Medulla oblongata (tissue), 1 donor: ENCODE measurements at regions not wholly inside any gene's neighbourhood (a gene's known extent, or its start where the extent isn't known, plus 50 kb on each side); places are given as distances from the start of the nearest gene placed in this dataset.
A peak's percentile ranks its signal among the peaks of the same experiment; 100 is the strongest.
"Not testable (repeated sequence)": the region's sequence is repeated elsewhere in the genome, so short reads cannot be mapped to it uniquely, and the experiment has no call there.

ENCODE experiments used
- DNase-seq: peaks from one replicate; pipeline ENCODE4 v3.0.0-alpha.2; 2015; ENCODE audit errors: extremely low spot score

GRCh38 chr4:49117951-49118350 is 131.9 kb downstream of the CWH43 start:
- DNase-seq = peak; percentile 21

GRCh38 chr4:49118379-49119212 is 132.5 kb downstream of the CWH43 start:
- peak; percentile 48 for DNase-seq

- peak; percentile 15 for DNase-seq
These were observed 133.3 kb downstream of the CWH43 start for GRCh38 chr4:49119345-49119744.

DNA sequence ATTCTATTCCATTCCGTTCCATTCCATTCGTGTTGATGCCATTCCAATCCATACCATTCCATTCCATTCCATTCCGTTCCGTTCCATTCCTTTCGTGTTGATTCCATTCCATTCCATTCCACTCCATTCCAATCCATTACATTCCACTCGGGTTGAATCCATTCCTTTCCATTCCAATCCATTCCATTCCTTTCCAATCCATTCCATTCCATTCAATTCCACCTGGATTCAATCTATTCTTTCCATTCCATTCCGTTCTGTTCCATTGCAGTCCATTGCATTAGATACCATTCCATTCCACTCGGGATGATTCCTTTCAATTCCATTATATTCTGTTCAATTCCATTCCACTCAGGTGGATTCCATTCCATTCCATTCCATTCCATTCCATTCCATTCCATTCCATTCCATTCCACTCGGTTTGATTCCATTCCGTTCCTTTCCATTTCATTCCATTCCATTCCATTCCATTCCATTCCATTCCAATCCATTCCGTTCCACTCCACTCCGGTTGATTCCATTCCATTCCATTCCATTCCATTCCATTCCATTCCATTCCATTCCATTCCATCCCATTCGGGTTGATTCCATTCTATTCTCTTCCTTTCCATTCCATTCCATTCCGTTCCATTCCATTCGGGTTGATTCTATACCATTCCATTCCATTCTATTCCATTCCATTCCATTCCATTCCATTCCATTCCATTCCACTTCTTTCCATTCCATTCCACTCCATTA is 134.1 kb downstream of the CWH43 start:
- peak; percentile 70 for DNase-seq

- DNase-seq = peak; percentile 96
These were observed 134.7 kb downstream of the CWH43 start for GRCh38 chr4:49120804-49121203.

GRCh38 chr4:49126443-49126842 is 140.4 kb downstream of the CWH43 start:
- DNase-seq = not testable (repeated sequence)

- not testable (repeated sequence) for DNase-seq
These were observed 140.8 kb downstream of the CWH43 start for GRCh38 chr4:49126858-49127257.

GRCh38 chr4:49129385-49129784 is 143.3 kb downstream of the CWH43 start:
- not testable (repeated sequence) for DNase-seq

DNA sequence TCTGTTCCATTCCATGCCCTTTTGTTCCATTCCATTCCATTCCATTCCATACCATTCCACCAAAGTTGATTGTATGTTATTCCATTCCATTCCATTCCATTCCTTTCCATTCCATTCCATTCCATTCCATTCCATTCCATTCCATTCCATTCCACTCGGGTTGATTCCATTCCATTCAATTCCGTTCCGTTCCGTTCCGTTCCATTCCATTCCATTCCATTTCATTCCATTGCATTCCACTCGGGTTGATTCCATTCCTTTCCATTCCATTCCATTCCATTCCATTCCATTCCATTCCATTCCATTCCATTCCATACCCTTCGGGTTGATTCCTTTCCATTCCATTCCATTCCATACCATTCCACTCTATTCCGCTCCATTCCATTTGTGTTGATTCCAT is 143.8 kb downstream of the CWH43 start:
- DNase-seq = not testable (repeated sequence)

GRCh38 chr4:49130724-49131123 is 144.6 kb downstream of the CWH43 start:
- not testable (repeated sequence) for DNase-seq

DNA sequence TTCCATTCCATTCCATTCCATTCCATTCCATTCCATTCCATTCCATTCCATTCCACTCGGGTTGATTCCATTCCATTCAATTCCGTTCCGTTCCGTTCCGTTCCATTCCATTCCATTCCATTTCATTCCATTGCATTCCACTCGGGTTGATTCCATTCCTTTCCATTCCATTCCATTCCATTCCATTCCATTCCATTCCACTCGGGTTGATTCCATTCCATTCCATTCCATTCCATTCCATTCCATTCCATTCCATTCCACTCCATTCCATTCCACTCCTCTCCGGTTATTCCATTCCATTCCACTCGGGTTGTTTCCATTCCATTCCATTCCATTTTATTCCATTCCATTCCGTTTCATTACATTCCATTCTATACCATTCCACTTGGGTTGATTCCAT is 151.0 kb downstream of the CWH43 start:
- not testable (repeated sequence) for DNase-seq

DNA sequence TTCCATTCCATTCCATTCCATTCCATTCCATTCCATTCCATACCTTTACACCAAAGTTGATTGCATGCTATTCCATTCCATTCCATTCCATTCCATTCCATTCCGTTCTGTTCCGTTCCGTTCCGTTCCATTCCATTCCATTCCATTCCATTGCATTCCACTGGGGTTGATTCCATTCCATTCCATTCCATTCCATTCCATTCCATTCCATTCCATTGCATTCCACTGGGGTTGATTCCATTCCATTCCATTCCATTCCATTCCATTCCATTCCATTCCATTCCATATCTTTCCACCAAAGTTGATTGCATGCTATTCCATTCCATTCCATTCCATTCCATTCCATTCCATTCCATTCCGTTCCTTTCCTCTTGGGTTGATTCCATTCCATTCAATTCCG is 151.9 kb downstream of the CWH43 start:
- not testable (repeated sequence) for DNase-seq

DNA sequence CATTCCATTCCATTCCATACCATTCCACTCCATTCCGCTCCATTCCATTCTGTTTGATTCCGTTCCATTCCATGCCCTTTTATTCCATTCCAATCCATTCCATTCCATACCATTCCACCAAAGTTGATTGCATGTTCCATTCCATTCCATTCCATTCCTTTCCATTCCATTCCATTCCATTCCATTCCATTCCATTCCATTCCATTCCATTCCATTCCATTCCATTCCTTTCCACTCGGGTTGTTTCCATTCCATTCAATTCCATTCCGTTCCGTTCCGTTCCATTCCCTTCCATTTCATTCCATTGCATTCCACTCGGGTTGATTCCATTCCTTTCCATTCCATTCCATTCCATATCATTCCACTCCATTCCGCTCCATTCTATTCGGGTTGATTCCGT is 152.7 kb downstream of the CWH43 start:
- not testable (repeated sequence) for DNase-seq

DNA sequence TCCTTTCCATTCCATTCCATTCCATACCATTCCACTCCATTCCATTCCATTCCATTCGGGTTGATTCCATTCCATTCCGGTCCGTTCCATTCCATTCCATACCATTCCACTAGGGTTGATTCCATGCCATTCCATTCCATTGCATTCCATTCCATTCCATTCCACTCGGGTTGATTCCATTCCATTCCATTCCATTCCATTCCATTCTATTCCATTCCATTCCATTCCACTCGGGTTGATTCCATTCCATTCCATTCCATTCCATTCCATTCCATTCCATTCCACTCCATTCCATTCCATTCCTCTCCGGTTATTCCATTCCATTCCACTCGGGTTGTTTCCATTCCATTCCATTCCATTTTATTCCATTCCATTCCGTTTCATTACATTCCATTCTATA is 153.4 kb downstream of the CWH43 start:
- DNase-seq = not testable (repeated sequence)

GRCh38 chr4:49140351-49140750 is 154.3 kb downstream of the CWH43 start:
- not testable (repeated sequence) for DNase-seq

DNA sequence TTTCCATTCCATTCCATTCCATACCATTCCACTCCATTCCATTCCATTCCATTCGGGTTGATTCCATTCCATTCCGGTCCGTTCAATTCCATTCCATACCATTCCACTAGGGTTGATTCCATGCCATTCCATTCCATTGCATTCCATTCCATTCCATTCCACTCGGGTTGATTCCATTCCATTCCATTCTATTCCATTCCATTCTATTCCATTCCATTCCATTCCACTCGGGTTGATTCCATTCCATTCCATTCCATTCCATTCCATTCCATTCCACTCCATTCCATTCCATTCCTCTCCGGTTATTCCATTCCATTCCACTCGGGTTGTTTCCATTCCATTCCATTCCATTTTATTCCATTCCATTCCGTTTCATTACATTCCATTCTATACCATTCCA is 155.9 kb downstream of the CWH43 start:
- not testable (repeated sequence) for DNase-seq

DNA sequence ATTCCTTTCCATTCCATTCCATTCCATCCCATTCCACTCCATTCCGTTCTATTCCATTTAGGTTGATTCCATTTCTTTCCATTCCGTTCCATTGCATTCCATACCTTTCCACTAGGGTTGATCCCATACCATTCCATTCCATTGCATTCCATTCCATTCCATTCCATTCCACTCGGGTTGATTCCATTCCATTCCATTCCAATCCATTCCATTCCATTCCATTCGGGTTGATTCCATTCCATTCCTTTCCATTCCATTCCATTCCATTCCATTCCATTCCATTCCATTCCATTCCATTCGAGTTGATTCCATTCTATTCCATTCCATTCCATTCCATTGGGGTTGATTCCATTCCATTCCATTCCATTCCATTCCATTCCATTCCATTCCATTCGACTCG is 161.1 kb downstream of the CWH43 start:
- not testable (repeated sequence) for DNase-seq

DNA sequence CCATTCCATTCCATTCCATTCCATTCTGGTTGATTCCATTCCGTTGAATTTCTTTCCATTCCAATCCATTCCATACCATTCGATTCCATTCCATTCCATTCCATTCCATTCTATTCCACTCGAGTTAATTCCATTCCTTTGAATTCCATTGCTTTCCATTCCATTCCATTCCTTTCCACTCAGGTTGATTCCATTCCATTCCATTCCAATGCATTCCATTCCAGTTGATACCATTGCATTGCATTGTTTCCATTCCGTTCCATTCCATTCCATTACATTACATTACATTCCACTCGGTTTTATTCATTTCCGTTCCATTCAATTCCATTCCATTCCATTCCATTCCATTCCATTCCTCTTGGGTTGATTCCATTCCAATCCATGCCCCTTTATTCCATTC is 161.5 kb downstream of the CWH43 start:
- not testable (repeated sequence) for DNase-seq

DNA sequence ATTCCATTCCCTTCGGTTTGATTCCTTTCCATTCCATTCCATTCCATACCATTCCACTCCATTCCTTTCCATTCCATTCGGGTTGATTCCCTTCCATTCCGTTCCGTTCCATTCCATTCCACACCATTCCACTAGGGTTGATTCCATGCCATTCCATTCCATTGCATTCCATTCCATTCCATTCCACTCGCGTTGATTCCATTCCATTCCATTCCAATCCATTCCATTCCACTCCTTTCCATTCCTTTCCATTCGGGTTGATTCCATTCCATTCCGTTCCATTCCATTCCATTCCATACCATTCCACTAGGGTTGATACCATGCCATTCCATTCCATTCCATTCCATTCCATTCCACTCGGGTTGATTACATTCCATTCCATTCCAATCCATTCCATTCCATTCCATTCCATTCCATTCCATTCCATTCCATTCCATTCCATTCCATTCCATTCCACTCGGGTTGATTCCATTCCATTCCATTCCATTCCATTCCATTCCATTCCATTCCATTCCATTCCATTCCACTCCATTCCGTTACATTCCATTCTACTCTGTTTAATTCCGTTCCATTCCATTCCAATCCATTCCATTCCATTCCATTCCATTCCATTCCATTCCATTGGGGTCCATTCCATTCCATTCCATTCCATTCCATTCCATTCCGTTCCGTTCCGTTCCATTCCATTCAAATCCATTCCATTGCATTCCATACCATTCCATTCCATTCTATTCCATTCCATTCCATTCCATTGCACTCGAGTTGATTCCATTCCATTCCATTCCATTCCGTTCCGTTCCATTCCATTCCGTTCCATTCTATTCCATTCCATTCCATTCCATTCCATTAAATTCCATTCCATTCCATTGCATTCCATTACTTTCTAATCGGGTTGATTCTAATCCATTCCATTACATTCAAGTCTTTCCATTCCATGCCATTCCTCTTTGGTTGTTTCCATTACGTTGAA is 163.2 kb downstream of the CWH43 start:
- peak; percentile 100 for DNase-seq

DNA sequence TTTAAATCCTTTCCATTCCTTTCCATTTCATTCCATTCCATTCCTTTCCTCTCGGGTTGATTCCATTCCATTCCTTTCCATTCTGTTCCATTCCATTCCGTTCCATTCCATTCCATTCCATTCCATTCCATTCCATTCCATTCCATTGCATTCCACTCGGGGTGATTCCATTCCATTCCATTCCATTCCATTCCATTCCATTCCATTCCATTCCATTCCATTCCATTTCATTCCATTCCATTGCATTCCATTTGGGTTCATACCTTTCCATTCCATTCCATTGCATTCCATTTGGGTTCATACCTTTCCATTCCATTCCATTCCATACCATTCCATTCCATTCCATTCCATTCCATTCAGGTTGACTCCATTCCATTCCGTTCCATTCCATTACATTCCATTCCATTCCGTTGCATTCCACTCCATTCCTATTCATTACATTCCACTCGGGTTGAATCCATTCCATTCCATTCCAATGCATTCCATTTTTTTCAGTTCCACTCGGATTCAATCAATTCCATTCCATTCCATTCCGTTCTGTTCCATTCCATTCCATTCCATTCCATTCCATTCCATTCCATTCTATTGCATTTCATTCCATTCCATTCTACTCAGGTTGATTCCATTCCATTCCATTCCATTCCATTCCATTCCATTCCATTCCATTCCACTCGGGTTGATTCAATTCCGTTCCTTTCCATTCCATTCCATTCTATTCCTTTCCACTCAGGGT is 164.4 kb downstream of the CWH43 start:
- peak; percentile 34 for DNase-seq

DNA sequence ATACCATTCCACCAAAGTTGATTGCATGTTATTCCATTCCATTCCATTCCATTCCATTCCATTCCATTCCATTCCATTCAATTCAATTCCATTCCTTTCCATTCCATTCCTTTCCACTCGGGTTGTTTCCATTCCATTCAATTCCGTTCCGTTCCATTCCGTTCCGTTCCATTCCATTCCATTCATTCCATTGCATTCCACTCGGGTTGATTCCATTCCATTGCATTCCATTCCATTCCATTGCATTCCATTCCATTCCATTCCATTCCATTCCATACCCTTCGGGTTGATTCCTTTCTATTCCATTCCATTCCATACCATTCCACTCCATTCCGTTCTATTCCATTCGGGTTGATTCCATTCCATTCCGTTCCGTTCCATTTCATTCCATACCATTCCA is 166.9 kb downstream of the CWH43 start:
- DNase-seq = not testable (repeated sequence)
